Activated CD4-positive, alpha-beta memory T cell treated with anti-CD3 and anti-CD28 coated beads for 36 hours (primary cell): ENCODE measurements at regions not wholly inside any gene's neighbourhood (a gene's known extent, or its start where the extent isn't known, plus 50 kb on each side); places are given as distances from the start of the nearest gene placed in this dataset.

Source experiments
- CTCF ChIA-PET: fragments of 350-600 bp; sonication (Branson Sonifier 250); formaldehyde crosslinking; loops from one replicate; lab custom pipeline; 2021; ENCODE audit warnings: antibody characterized with exemption, inconsistent platforms; lab: Charles Lee
- POLR2A ChIA-PET: fragments of 350-600 bp; sonication (Branson Sonifier 250); formaldehyde crosslinking; loops from one replicate; lab custom pipeline; 2021; ENCODE audit warnings: antibody characterized with exemption; lab: Charles Lee
- DNase-seq: peaks from one replicate; pipeline ENCODE4 v3.0.0-alpha.2; 2020
- H3K27ac Mint-ChIP-seq: one replicate; pipeline ENCODE4 v1.8.0; 2021; ENCODE audit warnings: mixed read lengths
- H3K27me3 Mint-ChIP-seq: one replicate; pipeline ENCODE4 v1.8.0; 2021; ENCODE audit warnings: mixed read lengths
- H3K36me3 Mint-ChIP-seq: one replicate; pipeline ENCODE4 v1.8.0; 2021; ENCODE audit warnings: mixed read lengths
- H3K4me1 Mint-ChIP-seq: one replicate; pipeline ENCODE4 v1.8.0; 2021; ENCODE audit warnings: low read depth, mixed read lengths
- H3K4me3 Mint-ChIP-seq: one replicate; pipeline ENCODE4 v1.8.0; 2021; ENCODE audit warnings: mild to moderate bottlenecking, mixed read lengths
- H3K9me3 Mint-ChIP-seq: one replicate; pipeline ENCODE4 v1.8.0; 2021; ENCODE audit warnings: mixed read lengths
- intact Hi-C: fragments of 100-400 bp; cut with micrococcal nuclease; formaldehyde crosslinking; loops from one replicate; pipeline ENCODE4 v1.15.1; 2023

DNA sequence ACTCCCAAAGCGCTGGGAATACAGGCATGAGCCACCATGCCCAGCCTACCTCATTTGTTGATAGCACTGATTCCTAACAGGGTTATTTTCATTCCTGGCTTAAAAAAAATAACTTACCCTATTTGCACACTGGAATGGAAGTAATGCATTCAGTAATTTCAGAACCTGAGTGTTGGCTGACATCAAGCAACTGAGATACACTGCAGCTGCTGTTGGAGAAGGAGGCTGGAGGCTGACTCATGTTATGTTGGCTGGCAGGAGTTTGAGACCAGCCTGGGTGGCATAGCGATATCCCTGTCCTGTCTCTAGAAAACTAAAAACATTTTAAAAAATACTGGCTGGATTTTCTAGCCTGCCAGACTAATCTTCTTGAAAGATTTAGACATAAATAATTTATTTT lies 385.1 kb upstream of the MEX3C start:
- intact Hi-C loops, result no loop called here
- Mint-ChIP-seq H3K9me3 (peaks cover 3% of the 10 kb centered on the region), H3K27me3 (no peaks in the 10 kb centered on the region), H3K36me3 (no peaks in the 10 kb centered on the region), H3K27ac (no peak overlapping the region), H3K4me1 (no peaks in the 10 kb centered on the region), H3K4me3 (no peak overlapping the region)
- DNase-seq, result no peak
- POLR2A ChIA-PET, result no interaction called here
- CTCF ChIA-PET, result no interaction called here

DNA sequence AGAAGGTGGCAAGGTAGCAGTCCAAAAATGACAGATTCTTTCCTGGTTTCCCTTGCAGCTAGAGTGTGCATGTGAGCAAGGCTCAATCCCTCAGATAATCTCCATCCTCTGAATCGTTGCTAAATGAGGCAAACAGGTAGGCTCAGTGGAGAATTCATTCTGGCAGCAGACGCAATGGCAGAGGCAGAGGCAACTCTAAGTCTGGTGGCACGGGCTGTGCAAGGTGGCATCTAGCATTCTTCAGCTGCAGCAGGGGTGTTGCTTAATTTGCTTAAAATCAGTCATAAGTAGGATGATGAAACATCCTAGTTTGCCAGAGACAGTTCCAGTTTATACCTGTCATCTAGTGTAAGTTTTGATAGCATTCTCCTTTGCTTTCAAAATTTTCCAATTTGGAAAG lies 391.1 kb upstream of the MEX3C start:
- Mint-ChIP-seq H3K36me3 (no peaks in the 10 kb centered on the region), H3K27me3 (peaks cover 1% of the 10 kb centered on the region), H3K4me3 (no peak overlapping the region), H3K27ac (no peak overlapping the region), H3K9me3 (no peaks in the 10 kb centered on the region), H3K4me1 (no peaks in the 10 kb centered on the region)
- intact Hi-C loops, result no loop called here
- ChIA-PET CTCF (no interaction called here), POLR2A (no interaction called here)
- no peak for DNase-seq

- Mint-ChIP-seq H3K36me3 (no peaks in the 10 kb centered on the region), H3K4me3 (no peak overlapping the region), H3K27me3 (peaks cover 5% of the 10 kb centered on the region), H3K9me3 (peaks cover 10% of the 10 kb centered on the region), H3K4me1 (no peaks in the 10 kb centered on the region), H3K27ac (no peak overlapping the region)
- ChIA-PET CTCF (no interaction called here), POLR2A (no interaction called here)
- intact Hi-C loops, result no loop called here
- DNase-seq, result no peak
Measured at GRCh38 chr18:51593931-51594330, 396.4 kb upstream of the MEX3C start.

DNA sequence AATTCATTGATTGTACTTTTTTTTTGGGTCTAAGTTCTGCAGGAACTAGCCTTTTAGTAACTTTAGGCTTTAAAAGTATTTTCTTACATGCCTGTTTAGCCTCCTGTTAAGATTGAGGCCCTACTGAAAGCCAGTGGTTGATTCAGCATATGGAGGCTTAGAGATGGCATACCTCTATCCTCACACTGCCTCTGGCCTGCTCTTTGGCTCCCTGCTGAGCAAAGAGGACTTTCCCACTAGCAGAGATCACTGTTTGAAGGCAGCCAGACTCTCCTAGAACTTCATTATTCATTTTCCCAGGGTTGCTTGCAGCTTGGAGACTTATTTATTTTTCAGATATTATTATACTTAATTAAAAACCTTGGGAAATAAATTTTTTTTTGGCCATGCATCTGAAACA lies 405.6 kb upstream of the MEX3C start:
- ChIA-PET POLR2A (no interaction called here), CTCF (no interaction called here)
- Mint-ChIP-seq H3K4me3 (no peak overlapping the region), H3K9me3 (peaks cover 5% of the 10 kb centered on the region), H3K4me1 (no peaks in the 10 kb centered on the region), H3K36me3 (no peaks in the 10 kb centered on the region), H3K27me3 (peaks cover 3% of the 10 kb centered on the region), H3K27ac (no peak overlapping the region)
- intact Hi-C loops, result no loop called here
- DNase-seq, result no peak

DNA sequence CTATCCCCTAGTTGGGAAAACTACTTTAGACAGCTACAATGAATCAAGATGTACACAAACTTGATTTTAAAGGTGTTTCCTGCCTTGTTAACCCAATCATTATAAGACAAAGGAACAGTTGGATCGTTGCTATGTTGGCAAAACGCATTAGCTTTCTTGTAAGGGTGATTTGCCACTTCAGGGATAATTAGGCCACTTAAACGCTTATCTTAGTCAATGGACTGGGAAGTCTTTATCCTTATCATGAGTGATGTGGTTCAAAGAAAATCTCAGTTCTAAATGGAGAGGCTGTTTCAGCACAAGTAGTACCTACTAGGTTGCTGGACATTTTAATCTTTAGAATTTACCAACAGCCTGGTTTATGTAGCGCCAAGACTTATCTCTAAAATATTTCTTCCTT lies 406.1 kb upstream of the MEX3C start:
- intact Hi-C loops, result no loop called here
- no peak for DNase-seq
- POLR2A ChIA-PET, result no interaction called here

DNA sequence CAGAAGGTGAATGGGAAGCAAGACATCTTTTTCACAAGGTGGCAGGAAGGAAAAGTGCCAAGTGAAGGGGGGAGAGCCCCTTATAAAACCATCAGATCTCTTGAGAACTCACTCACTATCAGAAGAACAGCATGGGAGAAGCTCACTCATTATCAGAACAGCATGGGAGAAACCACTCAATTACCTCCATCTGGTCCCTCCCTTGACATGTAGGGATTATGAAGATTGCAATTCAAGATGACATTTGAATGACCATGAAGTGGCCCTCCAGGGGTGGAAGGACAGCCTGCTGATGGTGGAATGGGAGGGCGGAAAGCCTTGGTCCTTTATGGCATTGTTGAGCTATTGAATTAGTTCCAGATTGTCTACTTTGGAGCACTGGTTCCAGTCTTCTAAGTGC lies 413.0 kb upstream of the MEX3C start:
- H3K27ac Mint-ChIP-seq, result no peak overlapping the region
- H3K4me3 Mint-ChIP-seq, result no peak overlapping the region
- H3K9me3 Mint-ChIP-seq, result no peaks in the 10 kb centered on the region
- intact Hi-C loops, result no loop called here
- no peak for DNase-seq
- ChIA-PET CTCF (interaction anchor here (1.0 kb wide), 1 partner anchor 10 kb away, joined by 3 read pairs; no protein-coding TSS in a partner anchor), POLR2A (no interaction called here)
- peaks cover 2% of the 10 kb centered on the region for H3K27me3 Mint-ChIP-seq
- H3K36me3 Mint-ChIP-seq, result no peaks in the 10 kb centered on the region
- no peaks in the 10 kb centered on the region for H3K4me1 Mint-ChIP-seq

More for the DNA sequence above, 406.1 kb upstream of the MEX3C start:
- Mint-ChIP-seq H3K4me3 (no peak overlapping the region), H3K9me3 (peaks cover 2% of the 10 kb centered on the region), H3K4me1 (no peaks in the 10 kb centered on the region), H3K27me3 (peaks cover 3% of the 10 kb centered on the region), H3K27ac (no peak overlapping the region), H3K36me3 (no peaks in the 10 kb centered on the region)
- CTCF ChIA-PET, result no interaction called here

DNA sequence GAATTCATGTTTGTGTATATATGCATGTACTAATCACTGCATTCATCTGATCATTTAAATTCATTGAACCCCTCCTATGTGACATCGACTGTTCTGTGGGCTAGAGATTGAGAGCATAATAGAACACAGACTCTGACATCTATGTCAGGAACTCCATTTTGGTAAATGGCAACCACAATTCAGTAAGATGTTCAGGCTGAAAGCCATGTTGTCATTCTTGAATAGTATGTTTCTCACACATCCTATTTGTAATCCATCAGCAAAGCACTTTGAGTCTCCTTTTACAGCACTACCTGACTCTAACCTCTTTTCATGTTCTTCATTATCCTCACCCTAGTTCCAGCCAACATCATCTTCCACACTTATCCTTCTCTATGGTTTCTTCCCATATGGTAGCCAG lies 413.8 kb upstream of the MEX3C start:
- intact Hi-C loops, result no loop called here
- H3K36me3 Mint-ChIP-seq, result no peaks in the 10 kb centered on the region
- H3K27ac Mint-ChIP-seq, result no peak overlapping the region
- H3K4me3 Mint-ChIP-seq, result no peak overlapping the region
- H3K27me3 Mint-ChIP-seq, result peaks cover 3% of the 10 kb centered on the region
- CTCF ChIA-PET, result interaction anchor here (1.0 kb wide), 1 partner anchor 9 kb away, joined by 3 read pairs; no protein-coding TSS in a partner anchor
- H3K9me3 Mint-ChIP-seq, result no peaks in the 10 kb centered on the region
- no peak for DNase-seq
- no peaks in the 10 kb centered on the region for H3K4me1 Mint-ChIP-seq
- POLR2A ChIA-PET, result no interaction called here

GRCh38 chr18:51614033-51614432 lies 416.6 kb upstream of the MEX3C start:
- Mint-ChIP-seq H3K9me3 (no peaks in the 10 kb centered on the region), H3K4me1 (no peaks in the 10 kb centered on the region), H3K36me3 (no peaks in the 10 kb centered on the region), H3K27me3 (peaks cover 3% of the 10 kb centered on the region), H3K4me3 (no peak overlapping the region), H3K27ac (no peak overlapping the region)
- intact Hi-C loops, result no loop called here
- POLR2A ChIA-PET, result no interaction called here
- CTCF ChIA-PET, result no interaction called here
- no peak for DNase-seq

GRCh38 chr18:51614967-51615571 lies 417.6 kb upstream of the MEX3C start:
- CTCF ChIA-PET, result no interaction called here
- intact Hi-C loops, result no loop called here

DNA sequence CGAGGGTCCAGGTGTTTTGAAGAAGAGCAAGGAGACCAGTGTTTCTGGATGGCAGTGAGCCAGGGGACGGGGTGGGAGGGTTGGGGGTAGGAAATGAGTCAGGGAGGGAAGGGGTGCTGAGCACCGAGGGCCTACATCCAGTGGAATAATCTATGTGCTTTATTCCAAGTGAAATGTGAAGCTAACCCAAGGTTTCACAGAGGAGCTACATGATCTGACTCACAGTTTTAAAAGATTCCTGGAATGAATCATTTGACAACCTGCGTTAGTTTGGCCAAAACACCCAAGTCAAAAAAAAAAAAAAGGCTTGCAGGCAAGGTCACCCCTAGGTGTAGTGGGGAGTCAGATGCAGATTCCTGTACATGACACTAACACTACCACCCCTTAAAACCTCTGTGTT lies 419.7 kb upstream of the MEX3C start:
- no peak overlapping the region for H3K4me3 Mint-ChIP-seq
- no peaks in the 10 kb centered on the region for H3K4me1 Mint-ChIP-seq
- DNase-seq, result no peak
- POLR2A ChIA-PET, result no interaction called here
- peaks cover 8% of the 10 kb centered on the region for H3K27me3 Mint-ChIP-seq
- H3K27ac Mint-ChIP-seq, result no peak overlapping the region
- no peaks in the 10 kb centered on the region for H3K9me3 Mint-ChIP-seq
- intact Hi-C loops, result no loop called here
- H3K36me3 Mint-ChIP-seq, result no peaks in the 10 kb centered on the region
- CTCF ChIA-PET, result no interaction called here

More at GRCh38 chr18:51614967-51615571, 417.6 kb upstream of the MEX3C start:
- H3K4me3 Mint-ChIP-seq, result no peak overlapping the region
- POLR2A ChIA-PET, result no interaction called here
- no peaks in the 10 kb centered on the region for H3K9me3 Mint-ChIP-seq
- no peak overlapping the region for H3K27ac Mint-ChIP-seq
- no peak for DNase-seq
- peaks cover 2% of the 10 kb centered on the region for H3K27me3 Mint-ChIP-seq
- no peaks in the 10 kb centered on the region for H3K36me3 Mint-ChIP-seq
- no peaks in the 10 kb centered on the region for H3K4me1 Mint-ChIP-seq

DNA sequence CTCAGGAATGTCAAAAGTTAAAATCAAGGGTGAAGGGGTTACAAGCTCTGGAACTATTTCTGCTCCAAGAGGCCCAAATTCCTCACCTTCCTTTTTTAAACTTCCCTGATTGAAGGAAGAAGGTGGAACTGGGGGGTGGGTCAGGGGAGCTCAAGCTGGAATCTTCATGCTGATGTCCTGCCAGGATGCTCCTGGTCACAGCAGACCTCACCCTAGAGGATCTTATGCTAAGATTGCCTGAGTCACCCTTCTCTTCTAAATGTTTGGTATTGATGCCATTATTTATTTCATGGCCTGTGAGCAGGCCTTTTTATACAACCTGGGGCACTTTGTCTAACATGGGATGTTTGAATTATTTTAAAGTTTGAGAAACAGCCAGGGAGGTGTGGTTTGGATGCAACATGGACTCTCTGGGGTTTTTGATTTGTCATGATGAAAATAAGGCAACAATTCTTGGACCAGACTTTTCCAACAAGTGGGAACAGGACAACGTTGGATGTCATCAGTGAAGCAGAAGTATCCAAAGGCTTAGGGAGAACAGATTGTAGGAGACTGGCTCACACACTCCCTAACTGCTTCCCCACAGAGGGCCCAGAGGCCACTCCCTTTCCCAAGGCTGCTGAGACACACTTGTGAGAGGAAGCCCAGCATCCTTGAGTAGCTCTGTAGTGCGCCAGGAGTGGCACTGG lies 420.2 kb upstream of the MEX3C start:
- POLR2A ChIA-PET, result no interaction called here
- intact Hi-C loops, result no loop called here
- CTCF ChIA-PET, result no interaction called here

DNA sequence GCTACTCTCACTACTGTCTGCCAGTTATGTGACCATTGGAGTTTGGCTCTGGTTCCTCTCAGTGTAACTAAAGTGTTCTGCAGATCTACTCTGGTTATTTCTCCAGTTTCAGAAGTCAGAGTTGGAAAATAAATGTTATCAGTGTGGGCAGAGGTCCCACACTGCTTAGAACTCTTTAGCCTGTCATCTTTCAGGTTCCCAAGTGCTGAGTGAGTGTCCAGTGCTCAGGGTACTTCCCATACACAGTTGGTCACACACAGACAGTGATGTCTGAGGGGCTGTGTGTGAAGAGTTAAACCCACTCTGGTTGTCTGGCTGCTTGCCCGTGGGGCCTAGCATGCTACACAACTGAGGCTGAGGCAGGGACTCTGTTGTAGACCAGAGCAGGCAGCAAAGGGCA lies 421.8 kb upstream of the MEX3C start:
- Mint-ChIP-seq H3K27me3 (peaks cover 11% of the 10 kb centered on the region), H3K27ac (no peak overlapping the region)
- intact Hi-C loops, result no loop called here

More for the DNA sequence above, 420.2 kb upstream of the MEX3C start:
- H3K4me3 Mint-ChIP-seq, result no peak overlapping the region
- peaks cover 9% of the 10 kb centered on the region for H3K27me3 Mint-ChIP-seq
- DNase-seq, result no peak
- H3K4me1 Mint-ChIP-seq, result no peaks in the 10 kb centered on the region
- H3K36me3 Mint-ChIP-seq, result no peaks in the 10 kb centered on the region
- no peaks in the 10 kb centered on the region for H3K9me3 Mint-ChIP-seq
- no peak overlapping the region for H3K27ac Mint-ChIP-seq

More for the DNA sequence above, 421.8 kb upstream of the MEX3C start:
- no peak overlapping the region for H3K4me3 Mint-ChIP-seq
- DNase-seq, result no peak
- ChIA-PET POLR2A (no interaction called here), CTCF (no interaction called here)
- H3K36me3 Mint-ChIP-seq, result no peaks in the 10 kb centered on the region
- no peaks in the 10 kb centered on the region for H3K9me3 Mint-ChIP-seq
- H3K4me1 Mint-ChIP-seq, result no peaks in the 10 kb centered on the region
